Mesenchymal stem cell (in vitro differentiated cells and primary cell): ENCODE measurements at regions not wholly inside any gene's neighbourhood (a gene's known extent, or its start where the extent isn't known, plus 50 kb on each side); places are given as distances from the start of the nearest gene placed in this dataset.
A peak's percentile ranks its signal among the peaks of the same experiment; 100 is the strongest.

Experiments used
- DNase-seq: peaks from one replicate; pipeline ENCODE4 v3.0.0-alpha.2; 2013
- H2AFZ ChIP-seq: one replicate; pipeline ENCODE4 v1.6.1; 2013; ENCODE audit warnings: low read depth, mild to moderate bottlenecking, control low read depth, inconsistent platforms, low read length, moderate library complexity
- H2AK5ac ChIP-seq: 2 replicates; pipeline ENCODE4 v1.6.1; 2013; ENCODE audit warnings: low read length, moderate library complexity, mild to moderate bottlenecking, inconsistent platforms; ENCODE audit not compliant: severe bottlenecking
- H2BK120ac ChIP-seq: one replicate; pipeline ENCODE4 v1.6.1; 2013; ENCODE audit warnings: low read depth, mild to moderate bottlenecking, inconsistent platforms, low read length, moderate library complexity
- H2BK12ac ChIP-seq, 2 experiments: one replicate each; pipeline ENCODE4 v1.6.1; 2013; ENCODE audit warnings: inconsistent platforms in 2 of 2, low read length in 2 of 2, mild to moderate bottlenecking in 2 of 2, moderate library complexity in 2 of 2, control low read depth in 1 of 2
- H2BK15ac ChIP-seq: one replicate; pipeline ENCODE4 v1.6.1; 2013; ENCODE audit warnings: mild to moderate bottlenecking, low read depth, inconsistent platforms; ENCODE audit not compliant: poor library complexity, severe bottlenecking
- H2BK5ac ChIP-seq: 2 replicates; pipeline ENCODE4 v1.6.1; 2013; ENCODE audit warnings: low read depth, mild to moderate bottlenecking, low read length, control low read depth, inconsistent platforms; ENCODE audit not compliant: poor library complexity, severe bottlenecking
- H3K14ac ChIP-seq, 2 experiments: one replicate each; pipeline ENCODE4 v1.6.1; 2013; ENCODE audit warnings: inconsistent platforms in 2 of 2, low read length in 2 of 2, control low read depth in 1 of 2, mild to moderate bottlenecking in 1 of 2, moderate library complexity in 1 of 2
- H3K18ac ChIP-seq, 2 experiments: one replicate each; pipeline ENCODE4 v1.6.1; 2013; ENCODE audit warnings: inconsistent platforms in 2 of 2, low read length in 2 of 2, control low read depth in 1 of 2, low read depth in 1 of 2, mild to moderate bottlenecking in 1 of 2
- H3K23ac ChIP-seq, 2 experiments: one replicate each; pipeline ENCODE4 v1.6.1; 2013; ENCODE audit warnings: inconsistent platforms in 2 of 2, low read length in 2 of 2, mild to moderate bottlenecking in 2 of 2, moderate library complexity in 2 of 2, control low read depth in 1 of 2
- H3K27ac ChIP-seq: 2 replicates; pipeline ENCODE4 v1.5.1; 2013; ENCODE audit warnings: mild to moderate bottlenecking, moderate library complexity, low read length, control low read depth, inconsistent platforms; ENCODE audit not compliant: poor library complexity, severe bottlenecking
- H3K27me3 ChIP-seq, 2 experiments: 2 replicates each; pipeline versions ENCODE4 v1.6.1 to v1.7.0; 2013; ENCODE audit warnings: low read length in 2 of 2, mild to moderate bottlenecking in 2 of 2, moderate library complexity in 2 of 2, control low read depth in 1 of 2, inconsistent platforms in 1 of 2; ENCODE audit not compliant: control insufficient read depth in 1 of 2, insufficient read depth in 1 of 2
- H3K36me3 ChIP-seq, 2 experiments: 2 replicates each; pipeline versions ENCODE4 v1.6.1 to v1.7.0; 2013; ENCODE audit warnings: low read length in 2 of 2, control low read depth in 1 of 2, inconsistent platforms in 1 of 2, low read depth in 1 of 2, mild to moderate bottlenecking in 1 of 2; ENCODE audit not compliant: insufficient read depth in 2 of 2, control insufficient read depth in 1 of 2
- H3K4ac ChIP-seq, 2 experiments: one replicate each; pipeline ENCODE4 v1.6.1; 2013; ENCODE audit warnings: inconsistent platforms in 2 of 2, low read length in 2 of 2, mild to moderate bottlenecking in 2 of 2, moderate library complexity in 2 of 2, control low read depth in 1 of 2, low read depth in 1 of 2
- H3K4me1 ChIP-seq: 2 replicates; pipeline ENCODE4 v1.6.1; 2013; ENCODE audit warnings: low read depth, low read length, control low read depth; ENCODE audit not compliant: control insufficient read depth, insufficient read depth
- H3K4me2 ChIP-seq: 2 replicates; pipeline ENCODE4 v1.6.1; 2013; ENCODE audit warnings: low read length, mild to moderate bottlenecking, inconsistent platforms; ENCODE audit not compliant: poor library complexity, severe bottlenecking
- H3K4me3 ChIP-seq, 2 experiments: 2 replicates each; pipeline versions ENCODE4 v1.5.1 to v1.7.0; 2013; ENCODE audit warnings: low read length in 2 of 2, mild to moderate bottlenecking in 2 of 2, control low read depth in 1 of 2, low read depth in 1 of 2; ENCODE audit not compliant: insufficient read depth in 1 of 2
- H3K79me1 ChIP-seq: replicated peaks from 2 replicates; pipeline ENCODE4 v1.6.1; 2013; ENCODE audit warnings: mild to moderate bottlenecking, control low read depth, low read length, inconsistent platforms; ENCODE audit not compliant: poor library complexity, severe bottlenecking
- H3K9ac ChIP-seq: 2 replicates; pipeline ENCODE4 v1.7.0; 2013; ENCODE audit warnings: mild to moderate bottlenecking, low read length, moderate library complexity
- H3K9me3 ChIP-seq: 2 replicates; pipeline ENCODE4 v1.7.0; 2013; ENCODE audit warnings: mild to moderate bottlenecking, low read length; ENCODE audit not compliant: control insufficient read depth
- H4K8ac ChIP-seq: one replicate; pipeline ENCODE4 v1.6.1; 2013; ENCODE audit warnings: inconsistent platforms, mild to moderate bottlenecking, low read length, moderate library complexity
- H4K91ac ChIP-seq: one replicate; pipeline ENCODE4 v1.6.1; 2013; ENCODE audit warnings: mild to moderate bottlenecking, low read length, inconsistent platforms
- WGBS: methylation state at CpG from one replicate; pipeline ENCODE4 v1.1.7; 2013; ENCODE audit warnings: mixed read lengths; 5-methylcytosine and 5-hydroxymethylcytosine counted together

DNA sequence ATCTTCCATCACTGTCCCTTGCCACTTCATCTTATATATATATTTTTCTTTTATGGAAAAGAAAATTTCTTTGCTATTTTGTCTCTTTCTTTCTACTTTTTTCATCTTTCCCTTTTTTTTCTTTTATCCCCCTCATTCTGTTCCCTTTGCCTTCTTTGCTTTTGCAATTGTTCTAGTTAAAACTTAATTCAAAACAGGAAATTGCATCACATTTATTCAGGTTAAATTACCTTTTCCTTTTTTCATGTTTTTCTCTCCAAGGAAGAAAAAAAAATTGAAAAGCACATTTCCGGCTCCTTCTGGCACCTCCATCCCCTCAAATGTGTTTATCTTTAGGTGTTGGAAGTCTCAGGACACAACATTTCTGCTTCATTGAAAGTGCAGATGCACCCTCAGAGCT is 176.9 kb downstream of the FGF1 start:
- H2BK5ac ChIP-seq, result no peak overlapping the region
- peak overlapping the region; percentile 6 for H2AK5ac ChIP-seq
- peak overlapping the region in 1 of 2 experiments; percentile 61 for H2BK12ac ChIP-seq
- WGBS, result 40% methylated on average over 1 of the region's 1 CpG
- peaks cover 0 to 10% of the 10 kb centered on the region in 2 experiments for H3K36me3 ChIP-seq
- H3K79me1 ChIP-seq, result no peaks in the 10 kb centered on the region
- no peak overlapping the region for H3K27ac ChIP-seq
- no peak overlapping the region for H3K4me2 ChIP-seq
- H2BK120ac ChIP-seq, result no peak overlapping the region
- no peak overlapping the region for H3K4me3 ChIP-seq
- H3K14ac ChIP-seq, result no peak overlapping the region
- H3K4ac ChIP-seq, result no peak overlapping the region
- peaks cover 18% of the 10 kb centered on the region for H3K4me1 ChIP-seq
- no peak overlapping the region for H4K91ac ChIP-seq
- H2AFZ ChIP-seq, result no peak overlapping the region
- no peak for DNase-seq
- no peaks in the 10 kb centered on the region for H3K27me3 ChIP-seq
- H4K8ac ChIP-seq, result no peak overlapping the region
- H3K18ac ChIP-seq, result no peak overlapping the region
- no peak overlapping the region for H3K23ac ChIP-seq
- H3K9me3 ChIP-seq, result no peaks in the 10 kb centered on the region
- H2BK15ac ChIP-seq, result no peak overlapping the region
- no peak overlapping the region for H3K9ac ChIP-seq

DNA sequence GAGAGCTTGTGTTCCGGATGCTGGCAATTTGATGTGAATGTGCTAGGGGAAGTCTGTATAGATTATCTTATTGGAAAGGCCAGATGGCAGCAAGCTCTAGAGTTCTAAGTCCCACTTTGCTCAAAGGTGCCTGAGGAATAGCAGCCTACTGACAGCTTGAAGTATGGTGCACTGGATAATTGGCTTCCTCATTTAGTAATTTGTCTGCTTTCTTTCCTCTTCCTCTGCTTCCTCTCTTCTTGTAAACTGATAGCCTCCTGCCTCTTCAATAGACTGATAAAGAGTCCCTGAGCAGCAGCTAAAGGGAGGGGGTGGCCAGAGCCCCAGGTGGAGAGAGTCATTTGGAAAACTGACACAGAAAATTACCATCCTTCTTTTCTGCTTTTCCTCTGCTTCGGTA is 177.3 kb downstream of the FGF1 start:
- H3K27me3 ChIP-seq, result no peaks in the 10 kb centered on the region
- H3K4ac ChIP-seq, result peak overlapping the region in 1 of 2 experiments; percentile 24
- H3K79me1 ChIP-seq, result no peaks in the 10 kb centered on the region
- no peak overlapping the region for H2AFZ ChIP-seq
- H4K91ac ChIP-seq, result no peak overlapping the region
- no peak overlapping the region for H2BK5ac ChIP-seq
- H3K9me3 ChIP-seq, result no peaks in the 10 kb centered on the region
- no peak overlapping the region for H4K8ac ChIP-seq
- no peak overlapping the region for H2BK12ac ChIP-seq
- no peak overlapping the region for H3K9ac ChIP-seq
- no peak overlapping the region for H3K23ac ChIP-seq
- H3K18ac ChIP-seq, result peak overlapping the region in 1 of 2 experiments; percentile 34
- H2BK120ac ChIP-seq, result no peak overlapping the region
- H2AK5ac ChIP-seq, result peak overlapping the region; percentile 68
- no peak overlapping the region for H2BK15ac ChIP-seq
- H3K27ac ChIP-seq, result no peak overlapping the region
- no peak overlapping the region for H3K4me3 ChIP-seq
- DNase-seq, result no peak
- no peak overlapping the region for H3K4me2 ChIP-seq
- peaks cover 0 to 10% of the 10 kb centered on the region in 2 experiments for H3K36me3 ChIP-seq
- H3K14ac ChIP-seq, result no peak overlapping the region
- H3K4me1 ChIP-seq, result peaks cover 16% of the 10 kb centered on the region
- 50% methylated on average over 1 of the region's 2 CpGs for WGBS

- H3K4me3 ChIP-seq, result no peak overlapping the region
- peak overlapping the region in 1 of 2 experiments; percentile 74 for H2BK12ac ChIP-seq
- no peaks in the 10 kb centered on the region for H3K27me3 ChIP-seq
- H3K18ac ChIP-seq, result peak overlapping the region; percentile 34 to 40
- H3K27ac ChIP-seq, result peak overlapping the region; percentile 9
- H3K9ac ChIP-seq, result peak overlapping the region; percentile 7
- H2AK5ac ChIP-seq, result peak overlapping the region; percentile 68
- H3K23ac ChIP-seq, result no peak overlapping the region
- H3K79me1 ChIP-seq, result no peaks in the 10 kb centered on the region
- H3K14ac ChIP-seq, result no peak overlapping the region
- no peak overlapping the region for H3K4me2 ChIP-seq
- no peak overlapping the region for H2AFZ ChIP-seq
- 63% methylated on average over 21 of the region's 21 CpGs for WGBS
- peaks cover 15% of the 10 kb centered on the region for H3K4me1 ChIP-seq
- no peaks in the 10 kb centered on the region for H3K9me3 ChIP-seq
- H4K91ac ChIP-seq, result no peak overlapping the region
- H2BK15ac ChIP-seq, result no peak overlapping the region
- no peak overlapping the region for H2BK5ac ChIP-seq
- H3K4ac ChIP-seq, result peak overlapping the region in 1 of 2 experiments; percentile 24
- H4K8ac ChIP-seq, result no peak overlapping the region
- H2BK120ac ChIP-seq, result peak overlapping the region; percentile 13
- DNase-seq, result no peak
- H3K36me3 ChIP-seq, result peaks cover 0 to 10% of the 10 kb centered on the region in 2 experiments
Observed at GRCh38 chr5:142507531-142508372, 178.1 kb downstream of the FGF1 start.

- Histone ChIP-seq H3K4me3 (no peak overlapping the region), H2BK12ac (peak overlapping the region in 1 of 2 experiments; percentile 84), H3K4ac (no peak overlapping the region), H4K8ac (no peak overlapping the region), H3K14ac (no peak overlapping the region), H2AK5ac (peak overlapping the region; percentile 49), H3K79me1 (no peaks in the 10 kb centered on the region), H3K27ac (peak overlapping the region; percentile 57), H3K4me2 (no peak overlapping the region), H2BK120ac (no peak overlapping the region), H2AFZ (no peak overlapping the region), H3K9ac (no peak overlapping the region), H2BK15ac (no peak overlapping the region), H3K18ac (no peak overlapping the region), H4K91ac (no peak overlapping the region), H2BK5ac (no peak overlapping the region), H3K27me3 (no peaks in the 10 kb centered on the region), H3K23ac (no peak overlapping the region), H3K4me1 (peaks cover 10% of the 10 kb centered on the region), H3K36me3 (peaks cover 0 to 10% of the 10 kb centered on the region in 2 experiments), H3K9me3 (no peaks in the 10 kb centered on the region)
- WGBS, result 100% methylated on average over 2 of the region's 4 CpGs
- no peak for DNase-seq
Observed at GRCh38 chr5:142506756-142507155, 179.1 kb downstream of the FGF1 start.
